ENCODE measurements at regions not wholly inside any gene's neighbourhood (a gene's known extent, or its start where the extent isn't known, plus 50 kb on each side); places are given as distances from the start of the nearest gene placed in this dataset.

DNA sequence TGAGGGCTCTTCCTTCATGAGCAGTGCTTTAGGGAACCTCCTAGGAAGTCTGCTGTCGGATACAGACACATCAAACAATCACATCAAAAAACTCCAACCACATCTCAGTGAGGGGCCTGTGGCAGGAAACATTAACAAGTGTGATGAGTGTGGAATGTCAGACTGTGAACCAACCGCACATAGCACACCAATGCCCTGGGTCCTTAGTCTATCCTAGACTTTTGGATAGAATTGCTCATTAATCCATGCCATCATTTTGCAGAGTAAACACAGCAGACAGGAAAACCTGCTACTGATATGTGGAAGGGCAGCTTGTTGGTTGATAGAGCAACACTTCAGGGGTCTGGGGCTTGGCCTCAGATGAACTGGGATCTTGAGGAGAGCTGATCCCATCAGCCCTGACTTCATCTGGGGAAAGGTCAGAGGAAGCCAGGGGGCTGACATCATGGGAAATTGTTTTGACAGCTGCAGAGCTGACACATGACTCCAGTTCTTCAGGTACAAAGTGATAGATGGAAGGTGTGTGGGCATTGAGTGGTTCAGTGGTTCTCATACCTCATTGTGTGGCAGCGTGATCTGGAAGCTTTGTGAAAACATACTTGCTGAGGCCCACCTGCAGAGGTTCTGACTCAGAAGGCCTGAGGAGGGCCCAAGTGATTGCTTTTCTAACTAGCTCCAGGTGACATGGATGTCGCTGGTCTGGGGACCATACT is 193.3 kb downstream of the DIRAS2 start:
- TF ChIP-seq EZH2 (IDR thresholded peaks at IDR 0.05), result no peak
- TF ChIP-seq POLR2AphosphoS5 (IDR thresholded peaks at IDR 0.05; ENCODE audit: borderline replicate concordance, low read depth, low read length), result no peak
